Neural cell (in vitro differentiated cells): ENCODE measurements at regions not wholly inside any gene's neighbourhood (a gene's known extent, or its start where the extent isn't known, plus 50 kb on each side); places are given as distances from the start of the nearest gene placed in this dataset.

ENCODE experiments used
- CTCF ChIP-seq: fragments of 450-650 bp; IDR thresholded peaks from 2 replicates; pipeline ENCODE4 v1.5.1; 2014; ENCODE audit warnings: antibody characterized with exemption, mild to moderate bottlenecking, moderate library complexity; ENCODE audit not compliant: poor library complexity, severe bottlenecking
- EP300 ChIP-seq: fragments of 450-650 bp; conservative IDR thresholded peaks from 2 replicates; pipeline ENCODE4 v1.6.1; 2014; ENCODE audit warnings: antibody characterized with exemption, mild to moderate bottlenecking, moderate library complexity; ENCODE audit not compliant: poor library complexity, severe bottlenecking
- EZH2 ChIP-seq: fragments of 200-600, 300-800 bp; shearing (Covaris generic), sonication (generic); IDR thresholded peaks from 2 replicates; pipeline ENCODE4 v1.6.1; 2014; ENCODE audit warnings: antibody characterized with exemption, low read length, borderline replicate concordance, mild to moderate bottlenecking; ENCODE audit not compliant: insufficient read depth, poor library complexity, severe bottlenecking
- POLR2AphosphoS5 ChIP-seq: IDR thresholded peaks from 2 replicates; pipeline ENCODE4 v1.6.1; 2012
- RAD21 ChIP-seq: fragments of 450-650 bp; conservative IDR thresholded peaks from 2 replicates; pipeline ENCODE4 v1.6.1; 2014; ENCODE audit warnings: antibody characterized with exemption, mild to moderate bottlenecking, moderate library complexity

GRCh38 chr11:29449281-29450074 lies 567.4 kb downstream of the KCNA4 start:
- TF ChIP-seq CTCF (no peak), RAD21 (no peak), EZH2 (no peak), POLR2AphosphoS5 (no peak), EP300 (no peak)
